Uterus (tissue), 3 donors: ENCODE measurements at regions not wholly inside any gene's neighbourhood (a gene's known extent, or its start where the extent isn't known, plus 50 kb on each side); places are given as distances from the start of the nearest gene placed in this dataset.

Experiments
- DNase-seq, 2 donors: peaks; one replicate each; pipeline ENCODE4 v3.0.0-alpha.2; 2019 to 2020
- H3K27ac ChIP-seq, 2 donors: fragments of 200-600 bp; sonication (generic); 1 replicate in 1 of 2; 2 replicates in 1 of 2; pipeline ENCODE4 v1.5.1; 2016 to 2018
- H3K27me3 ChIP-seq, 2 donors: fragments of 200-600 bp; sonication (generic); one replicate each; pipeline ENCODE4 v1.5.1; 2018 to 2019; ENCODE audit warnings: control low read depth in 1 of 2
- H3K36me3 ChIP-seq, 2 donors: fragments of 200-600 bp; sonication (generic); one replicate each; pipeline ENCODE4 v1.5.1; 2019; ENCODE audit warnings: control low read depth in 1 of 2
- H3K4me1 ChIP-seq, 2 donors: fragments of 200-600 bp; sonication (generic); one replicate each; pipeline ENCODE4 v1.5.1; 2018 to 2019; ENCODE audit warnings: control low read depth in 1 of 2
- H3K4me3 ChIP-seq, 2 donors: fragments of 200-600 bp; sonication (generic); 1 replicate in 1 of 2; 2 replicates in 1 of 2; pipeline ENCODE4 v1.5.1; 2018 to 2019; ENCODE audit warnings: mild to moderate bottlenecking in 1 of 2
- H3K9me3 ChIP-seq, 2 donors: fragments of 200-600 bp; sonication (generic); one replicate each; pipeline ENCODE4 v1.5.1; 2019; ENCODE audit warnings: control low read depth in 1 of 2
- CTCF ChIP-seq, 4 experiments: fragments of 200-600 bp in 2 of 4; fragments of 450-650 bp in 2 of 4; sonication (generic) in 2 of 4; IDR thresholded peaks; one replicate each; pipeline ENCODE4 v1.5.1; 2016 to 2019; ENCODE audit warnings: antibody characterized with exemption in 4 of 4, mild to moderate bottlenecking in 2 of 4, moderate library complexity in 1 of 4
- POLR2A ChIP-seq, 2 donors: fragments of 450-650 bp; IDR thresholded peaks; one replicate each; pipeline ENCODE4 v1.6.1; 2016; ENCODE audit warnings: antibody characterized with exemption in 2 of 2, mild to moderate bottlenecking in 1 of 2, moderate library complexity in 1 of 2
- intact Hi-C: fragments of 100-400 bp; cut with DNase I; formaldehyde crosslinking; loops from one replicate; pipeline ENCODE4 v1.15.1; 2023; ENCODE audit warnings: low total_unique reads
- donor health status: DM: yes; HTN: yes; CAD: no.

GRCh38 chr6:137776786-137777686 is 90.0 kb upstream of the TNFAIP3 start:
- Histone ChIP-seq H3K27me3 (no peaks in the 10 kb centered on the region), H3K4me3 (no peak overlapping the region), H3K9me3 (no peaks in the 10 kb centered on the region), H3K4me1 (no peaks in the 10 kb centered on the region), H3K27ac (no peak overlapping the region), H3K36me3 (no peaks in the 10 kb centered on the region)
- intact Hi-C loops = no loop called here
- DNase-seq = no peak
- TF ChIP-seq CTCF (IDR thresholded peaks at IDR 0.05) (no peak), POLR2A (IDR thresholded peaks at IDR 0.05) (no peak)

DNA sequence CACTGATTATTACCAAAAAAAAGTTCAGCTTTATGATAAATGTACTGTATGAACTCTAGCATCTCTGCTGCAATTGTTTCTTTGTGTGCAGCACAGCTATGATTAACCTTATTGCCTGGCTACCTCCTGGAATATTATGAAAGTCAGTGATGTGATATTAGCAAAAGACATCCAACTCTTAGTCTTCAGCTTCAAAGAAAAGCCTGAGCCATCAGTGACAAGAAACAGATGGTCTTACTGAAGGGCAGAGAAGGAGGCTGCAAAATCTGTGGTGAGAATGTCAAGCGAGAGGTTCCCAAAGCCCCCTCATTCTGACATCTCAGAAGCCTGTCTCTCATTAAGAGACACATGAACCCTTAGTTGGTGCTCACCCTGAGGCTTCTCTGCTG is 89.4 kb upstream of the TNFAIP3 start:
- no peak for DNase-seq
- intact Hi-C loops = no loop called here
- Histone ChIP-seq H3K27ac (no peak overlapping the region), H3K9me3 (no peaks in the 10 kb centered on the region), H3K36me3 (no peaks in the 10 kb centered on the region), H3K4me1 (no peaks in the 10 kb centered on the region), H3K4me3 (no peak overlapping the region), H3K27me3 (no peaks in the 10 kb centered on the region)
- TF ChIP-seq POLR2A (IDR thresholded peaks at IDR 0.05) (no peak), CTCF (IDR thresholded peaks at IDR 0.05) (no peak)

DNA sequence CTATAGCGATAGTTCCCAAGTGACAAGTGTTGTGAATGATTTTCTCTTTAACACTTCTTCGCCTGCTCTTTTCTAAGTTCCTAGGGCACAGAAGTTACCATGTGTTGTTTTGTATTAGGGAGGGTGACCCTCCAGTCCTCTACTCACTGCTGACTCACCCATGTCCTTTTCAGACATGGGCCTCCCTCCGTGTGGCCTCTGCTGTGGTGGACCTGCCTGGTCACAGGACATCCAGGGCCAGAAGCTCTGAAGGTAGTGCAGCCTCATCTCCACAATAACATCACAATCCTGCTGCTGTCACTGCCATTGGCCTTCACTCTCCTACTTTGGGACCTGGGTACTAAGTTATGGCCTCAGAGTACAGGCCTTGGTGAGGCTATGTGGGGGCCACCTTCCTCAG is 87.1 kb upstream of the TNFAIP3 start:
- H3K27me3 ChIP-seq = no peaks in the 10 kb centered on the region
- H3K27ac ChIP-seq = peak overlapping the region; percentile 12 to 71
- no peak overlapping the region for H3K4me3 ChIP-seq
- intact Hi-C loops = no loop called here
- H3K9me3 ChIP-seq = no peaks in the 10 kb centered on the region
- no peak for DNase-seq
- TF ChIP-seq POLR2A (IDR thresholded peaks at IDR 0.05) (no peak), CTCF (IDR thresholded peaks at IDR 0.05) (no peak)
- no peaks in the 10 kb centered on the region for H3K4me1 ChIP-seq
- H3K36me3 ChIP-seq = no peaks in the 10 kb centered on the region

- intact Hi-C loops = no loop called here
- H3K36me3 ChIP-seq = no peaks in the 10 kb centered on the region
- TF ChIP-seq CTCF (IDR thresholded peaks at IDR 0.05) (no peak), POLR2A (IDR thresholded peaks at IDR 0.05) (no peak)
- no peak for DNase-seq
- H3K9me3 ChIP-seq = no peaks in the 10 kb centered on the region
- no peak overlapping the region for H3K4me3 ChIP-seq
- H3K4me1 ChIP-seq = no peaks in the 10 kb centered on the region
- H3K27ac ChIP-seq = peak overlapping the region; percentile 12 to 71
- H3K27me3 ChIP-seq = no peaks in the 10 kb centered on the region
Measured at GRCh38 chr6:137780447-137781034, 86.5 kb upstream of the TNFAIP3 start.

GRCh38 chr6:137781639-137782038 is 85.4 kb upstream of the TNFAIP3 start:
- H3K27me3 ChIP-seq = no peaks in the 10 kb centered on the region
- H3K4me1 ChIP-seq = no peaks in the 10 kb centered on the region
- H3K9me3 ChIP-seq = no peaks in the 10 kb centered on the region
- peak overlapping the region in 1 of 2 donors; percentile 71 for H3K27ac ChIP-seq
- no peaks in the 10 kb centered on the region for H3K36me3 ChIP-seq
- no peak overlapping the region for H3K4me3 ChIP-seq
- TF ChIP-seq POLR2A (IDR thresholded peaks at IDR 0.05) (no peak), CTCF (IDR thresholded peaks at IDR 0.05) (no peak)
- DNase-seq = no peak
- intact Hi-C loops = no loop called here
